ENCODE measurements at regions not wholly inside any gene's neighbourhood (a gene's known extent, or its start where the extent isn't known, plus 50 kb on each side); places are given as distances from the start of the nearest gene placed in this dataset.
"Not testable (repeated sequence)": the region's sequence is repeated elsewhere in the genome, so short reads cannot be mapped to it uniquely, and the experiment has no call there.

DNA sequence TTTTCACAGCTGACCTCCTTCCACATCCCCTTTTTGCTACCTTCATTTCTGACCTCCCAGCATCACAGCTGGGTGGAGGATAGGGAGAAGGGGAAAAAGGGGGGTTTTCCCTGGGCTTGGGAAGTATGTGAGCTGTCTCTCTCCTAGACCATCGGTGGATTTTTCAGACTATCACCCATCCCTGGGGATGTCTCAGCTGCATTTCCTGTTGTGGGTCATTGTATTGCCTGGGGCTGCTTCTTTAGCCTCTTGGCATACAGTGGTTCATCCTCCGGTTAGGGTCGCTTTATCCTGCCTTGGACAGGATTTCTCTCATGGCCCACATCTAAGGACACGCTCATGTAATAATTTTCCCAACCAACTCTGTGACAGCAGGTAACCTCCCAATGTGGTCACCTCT lies 142.5 kb upstream of the ARG1 start:
- no peak overlapping the region for H3K4me3 ChIP-seq (ENCODE audit: extremely low read depth, insufficient read depth, low read length, poor library complexity, severe bottlenecking)
- no peaks in the 10 kb centered on the region for H3K9me3 ChIP-seq (ENCODE audit: control insufficient read depth, low read length)
- WGBS, 2 experiments (ENCODE audit: insufficient coverage in 2 of 2), result 86 to 92% methylated on average over 3 of the region's 4 CpGs
- no peaks in the 10 kb centered on the region for H3K4me1 ChIP-seq (ENCODE audit: control insufficient read depth, insufficient read depth, low read length, poor library complexity, severe bottlenecking)
- H3K27ac ChIP-seq (ENCODE audit: low read depth, low read length, severe bottlenecking), result no peak overlapping the region
- H3K36me3 ChIP-seq (ENCODE audit: control insufficient read depth, insufficient read depth, low read length), result no peaks in the 10 kb centered on the region

DNA sequence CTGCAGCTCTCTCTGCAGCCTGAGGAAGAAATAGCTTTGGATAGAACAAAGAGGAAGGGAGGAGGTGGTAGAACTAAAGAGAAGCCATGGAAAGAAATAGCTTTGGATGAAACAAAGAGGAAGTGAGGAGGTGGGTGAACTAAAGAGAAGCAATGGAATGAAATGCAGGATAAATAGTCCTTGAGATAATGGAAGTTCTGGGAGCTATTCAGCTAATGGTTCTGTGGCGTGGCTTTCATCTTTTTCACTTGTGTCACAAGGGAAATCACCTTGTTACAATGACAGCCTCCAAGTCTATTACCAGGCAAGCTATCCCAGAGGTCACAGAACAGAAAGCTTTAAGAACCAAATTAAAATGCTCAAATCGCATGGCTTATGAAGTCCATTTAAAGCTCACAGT lies 141.3 kb upstream of the ARG1 start:
- 73 to 75% methylated on average over 1 to 2 of the region's 2 CpGs for WGBS, 2 experiments (ENCODE audit: insufficient coverage in 2 of 2)
- H3K36me3 ChIP-seq (ENCODE audit: control insufficient read depth, insufficient read depth, low read length), result no peaks in the 10 kb centered on the region

DNA sequence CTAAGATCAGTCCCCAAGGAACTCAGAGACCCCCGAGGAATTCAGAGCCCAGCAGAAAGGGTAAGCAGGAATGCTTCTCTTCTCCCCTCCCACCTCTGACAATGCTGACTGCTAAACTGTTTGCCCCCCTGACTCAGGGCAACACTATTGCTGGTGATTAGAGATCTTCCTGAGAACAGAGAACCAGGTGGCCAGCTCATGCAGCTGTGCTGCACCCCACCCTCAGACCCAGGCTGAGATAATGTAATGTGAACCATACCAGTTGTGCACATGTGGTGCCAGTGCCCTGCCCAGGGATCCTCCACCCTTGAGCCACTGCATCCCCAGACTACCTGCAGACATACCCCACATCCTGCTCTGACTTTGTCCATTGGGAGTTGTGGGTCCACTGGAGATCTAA lies 139.1 kb upstream of the ARG1 start:
- no peak overlapping the region for H3K27ac ChIP-seq (ENCODE audit: low read depth, low read length, severe bottlenecking)
- no peaks in the 10 kb centered on the region for H3K9me3 ChIP-seq (ENCODE audit: control insufficient read depth, low read length)
- no CpG with 5 or more reads among the region's 1 CpG for WGBS, 2 experiments (ENCODE audit: insufficient coverage in 2 of 2)
- H3K4me1 ChIP-seq (ENCODE audit: control insufficient read depth, insufficient read depth, low read length, poor library complexity, severe bottlenecking), result no peaks in the 10 kb centered on the region
- no peaks in the 10 kb centered on the region for H3K36me3 ChIP-seq (ENCODE audit: control insufficient read depth, insufficient read depth, low read length)
- no peak overlapping the region for H3K4me3 ChIP-seq (ENCODE audit: extremely low read depth, insufficient read depth, low read length, poor library complexity, severe bottlenecking)

More for the DNA sequence above, 141.3 kb upstream of the ARG1 start:
- Histone ChIP-seq H3K4me1 (ENCODE audit: control insufficient read depth, insufficient read depth, low read length, poor library complexity, severe bottlenecking) (no peaks in the 10 kb centered on the region), H3K9me3 (ENCODE audit: control insufficient read depth, low read length) (no peaks in the 10 kb centered on the region), H3K4me3 (ENCODE audit: extremely low read depth, insufficient read depth, low read length, poor library complexity, severe bottlenecking) (no peak overlapping the region), H3K27ac (ENCODE audit: low read depth, low read length, severe bottlenecking) (no peak overlapping the region)

DNA sequence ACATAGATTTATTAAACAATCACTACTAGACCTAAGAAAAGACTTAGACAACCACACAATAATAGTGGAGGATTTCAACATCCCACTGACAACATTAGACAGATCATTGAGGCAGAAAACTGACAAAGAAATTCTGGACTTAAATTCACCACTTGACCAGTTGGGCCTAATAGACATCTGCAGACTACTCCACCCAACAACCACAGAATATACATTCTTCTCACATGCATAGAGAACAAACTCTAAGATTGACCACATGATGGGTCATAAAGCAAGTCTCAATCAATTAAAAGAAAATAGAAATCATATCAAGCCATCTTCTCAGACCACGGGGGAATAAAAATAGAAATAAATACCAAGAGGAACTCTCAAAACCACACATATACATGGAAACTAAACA lies 136.7 kb upstream of the ARG1 start:
- Histone ChIP-seq H3K27ac (ENCODE audit: low read depth, low read length, severe bottlenecking) (no peak overlapping the region), H3K4me1 (ENCODE audit: control insufficient read depth, insufficient read depth, low read length, poor library complexity, severe bottlenecking) (no peaks in the 10 kb centered on the region), H3K36me3 (ENCODE audit: control insufficient read depth, insufficient read depth, low read length) (no peaks in the 10 kb centered on the region), H3K9me3 (ENCODE audit: control insufficient read depth, low read length) (no peaks in the 10 kb centered on the region), H3K4me3 (ENCODE audit: extremely low read depth, insufficient read depth, low read length, poor library complexity, severe bottlenecking) (no peak overlapping the region)
- whole genome bisulfite sequencing, 2 experiments (ENCODE audit: insufficient coverage in 2 of 2), result no CpG with 5 or more reads among the region's 1 CpG

DNA sequence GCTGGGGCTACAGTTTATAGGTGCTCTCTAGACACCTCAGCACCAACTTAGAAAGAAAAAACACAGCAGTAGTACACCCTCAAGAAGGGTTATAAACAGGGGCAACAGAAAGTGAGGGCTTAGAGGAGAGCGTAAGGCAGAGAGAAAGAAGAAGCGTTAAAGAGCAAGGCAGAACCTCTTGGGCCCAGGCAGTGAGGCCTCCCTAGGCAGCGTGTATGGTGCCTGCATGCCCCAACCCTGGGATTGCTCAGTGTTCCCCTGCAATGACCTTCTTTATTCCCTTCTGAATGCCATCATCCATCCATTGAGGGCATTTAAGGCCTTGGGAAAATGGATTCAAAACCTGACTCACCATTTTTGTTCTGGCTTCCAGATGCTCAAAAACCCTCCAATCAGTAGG lies 130.0 kb upstream of the ARG1 start:
- Histone ChIP-seq H3K9me3 (ENCODE audit: control insufficient read depth, low read length) (no peaks in the 10 kb centered on the region), H3K27ac (ENCODE audit: low read depth, low read length, severe bottlenecking) (no peak overlapping the region), H3K4me3 (ENCODE audit: extremely low read depth, insufficient read depth, low read length, poor library complexity, severe bottlenecking) (no peak overlapping the region), H3K36me3 (ENCODE audit: control insufficient read depth, insufficient read depth, low read length) (no peaks in the 10 kb centered on the region), H3K4me1 (ENCODE audit: control insufficient read depth, insufficient read depth, low read length, poor library complexity, severe bottlenecking) (no peaks in the 10 kb centered on the region)
- WGBS, 2 experiments (ENCODE audit: insufficient coverage in 2 of 2), result 83 to 96% methylated on average over 3 of the region's 3 CpGs

DNA sequence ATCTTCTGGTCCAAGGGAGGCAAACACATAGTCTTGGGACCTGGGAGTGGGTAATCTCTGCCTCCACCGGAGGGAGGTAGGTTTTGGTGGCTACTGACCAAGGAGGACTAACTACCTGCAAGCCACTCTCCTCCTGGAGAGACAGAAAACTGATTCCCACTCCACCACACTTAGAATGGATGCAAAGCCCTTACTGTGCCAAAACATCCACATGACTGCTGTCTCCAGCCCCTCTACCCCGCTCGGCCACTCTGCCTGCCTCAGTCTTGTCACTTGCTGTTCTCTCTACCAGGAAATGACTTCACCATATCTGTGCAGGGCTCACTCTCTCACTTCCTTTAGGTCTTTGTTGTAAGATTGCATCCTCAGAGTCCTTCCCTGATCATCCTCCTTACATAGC lies 129.5 kb upstream of the ARG1 start:
- Histone ChIP-seq H3K4me1 (ENCODE audit: control insufficient read depth, insufficient read depth, low read length, poor library complexity, severe bottlenecking) (no peaks in the 10 kb centered on the region), H3K4me3 (ENCODE audit: extremely low read depth, insufficient read depth, low read length, poor library complexity, severe bottlenecking) (no peak overlapping the region), H3K9me3 (ENCODE audit: control insufficient read depth, low read length) (no peaks in the 10 kb centered on the region), H3K36me3 (ENCODE audit: control insufficient read depth, insufficient read depth, low read length) (no peaks in the 10 kb centered on the region), H3K27ac (ENCODE audit: low read depth, low read length, severe bottlenecking) (no peak overlapping the region)
- WGBS, 2 experiments (ENCODE audit: insufficient coverage in 2 of 2), result 93 to 100% methylated on average over 2 of the region's 3 CpGs

DNA sequence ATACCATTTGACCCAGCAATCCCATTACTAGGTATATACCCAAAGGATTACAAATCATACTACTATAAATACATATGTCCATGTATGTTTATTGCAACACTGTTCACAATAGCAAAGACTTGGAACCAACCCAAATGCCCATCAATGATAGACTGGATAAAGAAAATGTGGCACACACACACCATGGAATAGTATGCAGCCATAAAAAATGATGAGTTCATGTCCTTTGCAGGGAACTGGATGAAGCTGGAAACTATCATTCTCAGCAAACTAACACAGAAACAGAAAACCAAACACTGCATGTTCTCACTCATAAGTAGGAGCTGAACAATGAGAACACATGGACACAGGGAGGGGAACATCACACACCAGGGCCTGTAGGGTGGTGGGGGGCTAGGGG lies 127.7 kb upstream of the ARG1 start:
- H3K27ac ChIP-seq (ENCODE audit: low read depth, low read length, severe bottlenecking); H3K4me3 ChIP-seq (ENCODE audit: extremely low read depth, insufficient read depth, low read length, poor library complexity, severe bottlenecking); H3K36me3 ChIP-seq (ENCODE audit: control insufficient read depth, insufficient read depth, low read length); H3K4me1 ChIP-seq (ENCODE audit: control insufficient read depth, insufficient read depth, low read length, poor library complexity, severe bottlenecking); H3K9me3 ChIP-seq (ENCODE audit: control insufficient read depth, low read length): not testable (repeated sequence)

DNA sequence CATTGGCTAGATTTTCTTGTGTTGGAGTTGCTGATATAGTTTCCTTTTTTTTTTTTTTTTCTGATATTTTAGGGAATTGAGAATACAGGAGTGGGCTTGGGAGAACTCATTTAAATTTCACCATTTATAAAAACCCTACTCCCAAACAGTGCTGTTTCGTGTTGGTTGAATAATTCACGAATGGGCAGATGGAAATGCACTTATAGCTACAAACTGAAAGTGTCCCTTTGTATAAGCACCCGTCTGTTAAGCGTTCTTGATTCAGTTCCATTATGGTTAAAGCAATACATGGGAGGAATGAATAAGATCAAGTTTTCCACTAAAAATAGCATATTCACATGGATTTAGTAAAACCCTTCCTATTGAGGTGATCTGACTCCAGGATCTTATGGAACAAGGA lies 122.2 kb upstream of the ARG1 start:
- no peak overlapping the region for H3K4me3 ChIP-seq (ENCODE audit: extremely low read depth, insufficient read depth, low read length, poor library complexity, severe bottlenecking)
- no peaks in the 10 kb centered on the region for H3K9me3 ChIP-seq (ENCODE audit: control insufficient read depth, low read length)
- no peaks in the 10 kb centered on the region for H3K36me3 ChIP-seq (ENCODE audit: control insufficient read depth, insufficient read depth, low read length)
- WGBS, 2 experiments (ENCODE audit: insufficient coverage in 2 of 2), result no CpG with 5 or more reads among the region's 4 CpGs
- no peak overlapping the region for H3K27ac ChIP-seq (ENCODE audit: low read depth, low read length, severe bottlenecking)
- no peaks in the 10 kb centered on the region for H3K4me1 ChIP-seq (ENCODE audit: control insufficient read depth, insufficient read depth, low read length, poor library complexity, severe bottlenecking)

DNA sequence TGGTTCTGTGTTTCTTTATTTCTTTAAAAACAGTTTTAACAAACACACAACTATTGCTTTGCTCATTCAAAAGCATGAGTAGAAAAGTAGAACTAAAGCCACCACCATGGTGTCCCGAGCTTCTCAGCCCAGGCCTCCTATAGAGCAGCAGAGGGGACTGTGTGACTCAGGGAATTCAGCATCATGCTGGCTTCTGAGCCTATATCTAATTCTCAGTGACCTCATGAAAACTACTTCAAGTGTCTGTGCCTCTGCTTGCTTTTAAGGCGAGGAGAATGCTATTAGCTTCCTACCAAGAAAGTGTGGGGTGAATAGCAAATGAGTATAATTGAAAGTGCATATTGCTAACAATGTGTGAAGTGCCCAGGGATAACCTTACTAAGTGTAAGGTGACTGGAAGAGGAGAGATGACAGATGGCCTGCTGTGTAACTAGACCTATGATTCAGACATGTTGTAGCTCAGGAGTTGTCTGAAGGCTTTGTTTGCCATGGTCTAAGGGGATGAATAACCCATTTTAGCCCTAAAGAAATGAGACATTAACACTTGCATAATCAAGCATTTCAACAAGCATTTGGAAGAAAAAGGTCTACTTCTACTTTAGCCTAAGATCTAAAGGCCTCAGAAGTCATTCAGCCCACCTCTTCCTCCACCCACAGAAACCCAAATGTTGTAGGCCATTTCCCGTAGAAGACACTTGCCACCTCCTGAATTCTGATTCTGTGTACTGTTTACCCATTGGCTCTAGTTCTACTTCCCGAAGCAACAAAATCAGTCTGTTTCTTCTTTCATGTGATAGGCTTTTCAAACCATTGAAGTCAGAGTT lies 121.5 kb upstream of the ARG1 start:
- Histone ChIP-seq H3K36me3 (ENCODE audit: control insufficient read depth, insufficient read depth, low read length) (no peaks in the 10 kb centered on the region), H3K27ac (ENCODE audit: low read depth, low read length, severe bottlenecking) (no peak overlapping the region), H3K4me3 (ENCODE audit: extremely low read depth, insufficient read depth, low read length, poor library complexity, severe bottlenecking) (no peak overlapping the region), H3K4me1 (ENCODE audit: control insufficient read depth, insufficient read depth, low read length, poor library complexity, severe bottlenecking) (no peaks in the 10 kb centered on the region), H3K9me3 (ENCODE audit: control insufficient read depth, low read length) (no peaks in the 10 kb centered on the region)
- 64 to 68% methylated on average over 4 of the region's 4 CpGs for WGBS, 2 experiments (ENCODE audit: insufficient coverage in 2 of 2)

DNA sequence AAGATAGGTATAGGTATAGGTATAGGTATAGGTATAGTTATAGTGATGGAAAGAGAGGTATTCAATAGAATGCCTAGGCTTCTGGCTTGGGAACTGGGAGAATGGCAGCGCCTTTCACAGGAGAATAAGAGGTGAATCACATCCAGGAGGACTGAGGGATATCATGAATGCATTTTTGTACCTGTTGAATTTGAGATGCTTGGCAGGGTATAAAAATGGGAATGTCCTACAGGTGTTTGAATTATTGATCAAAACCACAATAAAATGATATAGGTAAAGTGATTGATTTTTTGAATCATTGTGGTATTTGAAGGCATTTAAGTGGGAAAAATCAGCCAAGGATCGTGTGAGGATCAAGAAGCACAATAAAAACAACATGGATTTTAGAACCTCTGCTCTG lies 119.2 kb upstream of the ARG1 start:
- Histone ChIP-seq H3K9me3 (ENCODE audit: control insufficient read depth, low read length) (no peaks in the 10 kb centered on the region), H3K27ac (ENCODE audit: low read depth, low read length, severe bottlenecking) (no peak overlapping the region), H3K4me1 (ENCODE audit: control insufficient read depth, insufficient read depth, low read length, poor library complexity, severe bottlenecking) (no peaks in the 10 kb centered on the region), H3K4me3 (ENCODE audit: extremely low read depth, insufficient read depth, low read length, poor library complexity, severe bottlenecking) (no peak overlapping the region), H3K36me3 (ENCODE audit: control insufficient read depth, insufficient read depth, low read length) (no peaks in the 10 kb centered on the region)
- WGBS, 2 experiments (ENCODE audit: insufficient coverage in 2 of 2), result 0 to 42% methylated on average over 1 to 2 of the region's 2 CpGs

DNA sequence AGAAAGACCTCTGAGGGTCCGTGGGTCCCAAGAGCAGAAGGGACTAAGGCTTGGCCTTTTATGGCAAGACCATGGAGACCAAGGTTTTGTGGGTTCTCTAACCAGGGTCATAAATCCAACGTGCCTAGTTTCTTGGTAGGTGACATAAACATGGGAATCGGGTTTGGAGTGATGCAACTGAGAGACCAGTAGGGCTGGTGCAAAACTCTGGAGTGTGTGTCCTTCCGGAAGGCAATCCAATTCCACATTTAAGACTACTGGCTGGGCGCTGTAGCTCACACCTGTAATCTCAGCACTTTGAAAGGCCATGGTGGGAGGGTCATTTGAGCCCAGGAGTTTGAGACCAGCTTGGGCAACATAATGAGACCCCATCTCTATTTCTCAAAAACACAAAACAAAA lies 116.5 kb upstream of the ARG1 start:
- 85% methylated on average over 4 to 5 of the region's 5 CpGs for WGBS, 2 experiments (ENCODE audit: insufficient coverage in 2 of 2)
- no peaks in the 10 kb centered on the region for H3K9me3 ChIP-seq (ENCODE audit: control insufficient read depth, low read length)
- H3K4me3 ChIP-seq (ENCODE audit: extremely low read depth, insufficient read depth, low read length, poor library complexity, severe bottlenecking), result no peak overlapping the region
- no peaks in the 10 kb centered on the region for H3K36me3 ChIP-seq (ENCODE audit: control insufficient read depth, insufficient read depth, low read length)
- no peaks in the 10 kb centered on the region for H3K4me1 ChIP-seq (ENCODE audit: control insufficient read depth, insufficient read depth, low read length, poor library complexity, severe bottlenecking)
- no peak overlapping the region for H3K27ac ChIP-seq (ENCODE audit: low read depth, low read length, severe bottlenecking)

Data from mesodermal cell (in vitro differentiated cells).